Neural progenitor cell (in vitro differentiated cells): ENCODE measurements at regions not wholly inside any gene's neighbourhood (a gene's known extent, or its start where the extent isn't known, plus 50 kb on each side); places are given as distances from the start of the nearest gene placed in this dataset.

Experiments
- DNase-seq: peaks from one replicate; pipeline ENCODE4 v3.0.0-alpha.2; 2016; ENCODE audit warnings: low spot score
- H2AFZ ChIP-seq: fragments of 200-600 bp; sonication (generic); replicated peaks from 2 replicates; pipeline ENCODE4 v1.6.1; 2016; ENCODE audit warnings: antibody characterized with exemption
- H3F3A ChIP-seq: fragments of 200-600 bp; sonication (generic); 2 replicates; pipeline ENCODE4 v1.6.1; 2016; ENCODE audit warnings: antibody characterized with exemption, low read depth
- H3K27ac ChIP-seq: fragments of 200-600 bp; sonication (generic); 2 replicates; pipeline ENCODE4 v1.5.1; 2016; ENCODE audit warnings: mild to moderate bottlenecking
- H3K27me3 ChIP-seq: fragments of 200-600 bp; sonication (generic); 2 replicates; pipeline ENCODE4 v1.6.1; 2016; ENCODE audit warnings: mild to moderate bottlenecking, moderate library complexity
- H3K36me3 ChIP-seq: fragments of 200-600 bp; sonication (generic); 2 replicates; pipeline ENCODE4 v1.5.1; 2016
- H3K4me1 ChIP-seq: fragments of 200-600 bp; sonication (generic); 2 replicates; pipeline ENCODE4 v1.6.1; 2016; ENCODE audit warnings: mixed run types
- H3K4me2 ChIP-seq: fragments of 200-600 bp; sonication (generic); 2 replicates; pipeline ENCODE4 v1.6.1; 2016
- H3K4me3 ChIP-seq: fragments of 200-600 bp; sonication (generic); 2 replicates; pipeline ENCODE4 v1.5.1; 2016
- H3K79me2 ChIP-seq: fragments of 200-600 bp; sonication (generic); 2 replicates; pipeline ENCODE4 v1.6.1; 2016; ENCODE audit warnings: low read depth
- H3K9ac ChIP-seq: fragments of 200-600 bp; sonication (generic); 2 replicates; pipeline ENCODE4 v1.6.1; 2016
- H3K9me3 ChIP-seq: fragments of 200-600 bp; sonication (generic); 2 replicates; pipeline ENCODE4 v1.5.1; 2016; ENCODE audit warnings: low read depth
- H4K20me1 ChIP-seq: fragments of 200-600 bp; sonication (generic); 2 replicates; pipeline ENCODE4 v1.6.1; 2016; ENCODE audit warnings: low read depth
- H3K27ac Mint-ChIP-seq: 3 replicates; pipeline ENCODE4 v1.8.0; 2021; ENCODE audit warnings: mixed read lengths
- H3K27me3 Mint-ChIP-seq: 2 replicates; pipeline ENCODE4 v1.8.0; 2022; ENCODE audit warnings: low read depth, mild to moderate bottlenecking, inconsistent platforms, moderate library complexity, mixed read lengths; ENCODE audit not compliant: insufficient read depth
- H3K36me3 Mint-ChIP-seq: 3 replicates; pipeline ENCODE4 v1.8.0; 2021; ENCODE audit warnings: mixed read lengths
- H3K4me1 Mint-ChIP-seq: 3 replicates; pipeline ENCODE4 v1.8.0; 2021; ENCODE audit warnings: mixed read lengths
- H3K4me3 Mint-ChIP-seq: 3 replicates; pipeline ENCODE4 v1.8.0; 2021; ENCODE audit warnings: mild to moderate bottlenecking, moderate library complexity, mixed read lengths
- H3K9me3 Mint-ChIP-seq: 3 replicates; pipeline ENCODE4 v1.8.0; 2020; ENCODE audit warnings: mixed read lengths
- CTCF ChIP-seq: fragments of 200-600 bp; sonication (generic); IDR thresholded peaks from 2 replicates; pipeline ENCODE4 v1.5.1; 2017; ENCODE audit warnings: antibody characterized with exemption, mild to moderate bottlenecking
- EZH2 ChIP-seq: fragments of 200-600 bp; sonication (generic); IDR thresholded peaks from 2 replicates; pipeline ENCODE4 v1.6.1; 2017; ENCODE audit warnings: antibody characterized with exemption, mild to moderate bottlenecking, moderate library complexity
- EZH2phosphoT487 ChIP-seq: fragments of 200-600 bp; sonication (generic); IDR thresholded peaks from 2 replicates; pipeline ENCODE4 v1.6.1; 2017; ENCODE audit warnings: antibody characterized with exemption

- H3K36me3 ChIP-seq = no peaks in the 10 kb centered on the region
- no peak for DNase-seq
Observed at GRCh38 chr12:19746471-19746870, 307.2 kb downstream of the AEBP2 start.

GRCh38 chr12:19749906-19750574, 310.7 kb downstream of the AEBP2 start:
- peaks cover 17% of the 10 kb centered on the region for H3K9me3 Mint-ChIP-seq
- no peak overlapping the region for H3K27ac ChIP-seq
- no peak for TF ChIP-seq EZH2phosphoT487
- TF ChIP-seq CTCF = no peak
- no peak for TF ChIP-seq EZH2
- no peaks in the 10 kb centered on the region for H3K9me3 ChIP-seq
- H3F3A ChIP-seq = no peaks in the 10 kb centered on the region
- no peak overlapping the region for H2AFZ ChIP-seq
- H3K4me3 Mint-ChIP-seq = no peak overlapping the region
- no peaks in the 10 kb centered on the region for H4K20me1 ChIP-seq
- H3K4me3 ChIP-seq = no peak overlapping the region
- no peaks in the 10 kb centered on the region for H3K4me1 Mint-ChIP-seq
- H3K27ac Mint-ChIP-seq = no peak overlapping the region
- H3K9ac ChIP-seq = no peak overlapping the region
- H3K36me3 Mint-ChIP-seq = no peaks in the 10 kb centered on the region
- no peaks in the 10 kb centered on the region for H3K27me3 Mint-ChIP-seq
- H3K27me3 ChIP-seq = no peaks in the 10 kb centered on the region
- H3K4me1 ChIP-seq = no peaks in the 10 kb centered on the region
- H3K79me2 ChIP-seq = no peaks in the 10 kb centered on the region
- no peaks in the 10 kb centered on the region for H3K36me3 ChIP-seq
- no peak for DNase-seq
- H3K4me2 ChIP-seq = no peak overlapping the region

More at GRCh38 chr12:19746471-19746870, 307.2 kb downstream of the AEBP2 start:
- Mint-ChIP-seq H3K9me3 (peaks cover 7% of the 10 kb centered on the region), H3K27ac (no peak overlapping the region), H3K4me1 (no peaks in the 10 kb centered on the region), H3K27me3 (no peaks in the 10 kb centered on the region), H3K4me3 (no peak overlapping the region), H3K36me3 (no peaks in the 10 kb centered on the region)
- Histone ChIP-seq H3K4me2 (no peak overlapping the region), H3K27me3 (no peaks in the 10 kb centered on the region), H2AFZ (no peak overlapping the region), H3K9me3 (no peaks in the 10 kb centered on the region), H3K9ac (no peak overlapping the region), H3K4me3 (no peak overlapping the region), H3K27ac (no peak overlapping the region), H4K20me1 (no peaks in the 10 kb centered on the region), H3K79me2 (no peaks in the 10 kb centered on the region), H3F3A (no peaks in the 10 kb centered on the region), H3K4me1 (no peaks in the 10 kb centered on the region)
- TF ChIP-seq EZH2 = no peak
- TF ChIP-seq EZH2phosphoT487 = no peak
- no peak for TF ChIP-seq CTCF

- Histone ChIP-seq H3K4me3 (no peak overlapping the region), H3K9me3 (no peaks in the 10 kb centered on the region), H3K36me3 (no peaks in the 10 kb centered on the region), H3K79me2 (no peaks in the 10 kb centered on the region), H3K4me2 (no peak overlapping the region), H4K20me1 (no peaks in the 10 kb centered on the region), H2AFZ (no peak overlapping the region), H3K9ac (no peak overlapping the region), H3K27ac (no peak overlapping the region), H3F3A (no peaks in the 10 kb centered on the region), H3K4me1 (no peaks in the 10 kb centered on the region), H3K27me3 (no peaks in the 10 kb centered on the region)
- Mint-ChIP-seq H3K27me3 (no peaks in the 10 kb centered on the region), H3K4me1 (no peaks in the 10 kb centered on the region), H3K4me3 (no peak overlapping the region), H3K36me3 (no peaks in the 10 kb centered on the region), H3K27ac (no peak overlapping the region), H3K9me3 (peaks cover 17% of the 10 kb centered on the region)
- DNase-seq = no peak
- TF ChIP-seq CTCF (no peak), EZH2 (no peak), EZH2phosphoT487 (no peak)
Observed at GRCh38 chr12:19751078-19751477, 311.8 kb downstream of the AEBP2 start.
